ENCODE measurements at regions not wholly inside any gene's neighbourhood (a gene's known extent, or its start where the extent isn't known, plus 50 kb on each side); places are given as distances from the start of the nearest gene placed in this dataset.

DNA sequence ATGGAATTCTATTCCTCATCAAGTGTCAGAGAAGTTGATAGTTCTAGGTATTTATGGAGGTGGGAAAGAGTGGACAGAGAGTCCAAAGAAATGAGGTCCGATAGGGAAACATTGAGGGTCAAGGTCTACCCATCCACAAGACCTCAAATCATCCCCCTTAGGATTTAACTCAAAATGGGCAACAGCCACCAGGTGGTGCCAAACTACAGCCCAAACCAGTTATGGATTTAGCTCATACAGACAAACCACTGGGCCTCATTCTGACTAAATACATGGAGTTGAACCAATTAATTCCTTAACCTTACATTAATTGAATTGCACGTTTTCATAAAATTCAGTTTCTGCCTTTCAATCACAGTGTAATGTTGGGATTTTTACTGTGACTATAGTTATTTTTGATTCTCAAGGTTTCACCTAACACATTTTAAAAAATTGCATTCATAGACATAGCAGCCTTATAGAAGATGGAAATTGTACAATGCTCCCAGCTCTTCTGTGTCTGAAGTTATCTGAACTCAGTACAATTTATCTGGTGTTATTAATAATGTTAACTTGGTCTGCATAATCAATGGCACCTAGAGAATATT, 98.2 kb upstream of the HNMT start (continued):
- TF ChIP-seq, protein P1, sequence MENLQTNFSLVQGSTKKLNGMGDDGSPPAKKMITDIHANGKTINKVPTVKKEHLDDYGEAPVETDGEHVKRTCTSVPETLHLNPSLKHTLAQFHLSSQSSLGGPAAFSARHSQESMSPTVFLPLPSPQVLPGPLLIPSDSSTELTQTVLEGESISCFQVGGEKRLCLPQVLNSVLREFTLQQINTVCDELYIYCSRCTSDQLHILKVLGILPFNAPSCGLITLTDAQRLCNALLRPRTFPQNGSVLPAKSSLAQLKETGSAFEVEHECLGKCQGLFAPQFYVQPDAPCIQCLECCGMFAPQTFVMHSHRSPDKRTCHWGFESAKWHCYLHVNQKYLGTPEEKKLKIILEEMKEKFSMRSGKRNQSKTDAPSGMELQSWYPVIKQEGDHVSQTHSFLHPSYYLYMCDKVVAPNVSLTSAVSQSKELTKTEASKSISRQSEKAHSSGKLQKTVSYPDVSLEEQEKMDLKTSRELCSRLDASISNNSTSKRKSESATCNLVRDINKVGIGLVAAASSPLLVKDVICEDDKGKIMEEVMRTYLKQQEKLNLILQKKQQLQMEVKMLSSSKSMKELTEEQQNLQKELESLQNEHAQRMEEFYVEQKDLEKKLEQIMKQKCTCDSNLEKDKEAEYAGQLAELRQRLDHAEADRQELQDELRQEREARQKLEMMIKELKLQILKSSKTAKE (IDR thresholded peaks at IDR 0.05; ENCODE audit: low read depth, poor library complexity, severe bottlenecking), result no peak
- TF ChIP-seq, protein P2, sequence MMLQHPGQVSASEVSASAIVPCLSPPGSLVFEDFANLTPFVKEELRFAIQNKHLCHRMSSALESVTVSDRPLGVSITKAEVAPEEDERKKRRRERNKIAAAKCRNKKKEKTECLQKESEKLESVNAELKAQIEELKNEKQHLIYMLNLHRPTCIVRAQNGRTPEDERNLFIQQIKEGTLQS (IDR thresholded peaks at IDR 0.05; ENCODE audit: borderline replicate concordance, extremely low read depth, low read depth, low read length), result no peak

DNA sequence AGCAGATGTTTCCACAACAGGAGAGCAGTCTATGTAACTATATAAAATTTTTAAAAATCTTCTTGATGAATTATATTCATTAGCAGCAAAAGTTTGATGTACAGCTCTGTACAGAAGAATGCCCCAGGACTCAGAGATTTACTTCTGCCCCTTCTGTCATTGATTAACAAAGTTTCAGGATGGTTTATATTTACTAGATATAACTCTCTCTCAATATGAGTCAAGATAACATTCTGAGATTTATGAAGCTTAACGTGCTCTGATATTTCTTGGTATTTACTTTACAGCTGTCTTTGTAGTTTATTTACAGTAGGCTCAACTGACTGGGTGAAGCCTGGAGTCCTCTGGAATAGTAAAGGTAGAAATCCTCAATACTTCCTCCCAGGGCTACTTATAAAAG, 93.6 kb upstream of the HNMT start:
- Histone ChIP-seq H3K36me3 (ENCODE audit: control insufficient read depth in 2 of 2, insufficient read depth in 2 of 2, low read length in 1 of 2) (no peaks in the 10 kb centered on the region), H3K27ac (ENCODE audit: control insufficient read depth, insufficient read depth) (no peak overlapping the region), H3K9ac (ENCODE audit: control insufficient read depth, insufficient read depth, low read length) (no peak overlapping the region), H3K4me1 (ENCODE audit: control insufficient read depth, insufficient read depth, low read length) (no peaks in the 10 kb centered on the region), H3K4me3 (no peak overlapping the region), H4K20me1 (ENCODE audit: control insufficient read depth, insufficient read depth) (no peaks in the 10 kb centered on the region), H3K79me2 (ENCODE audit: control insufficient read depth, insufficient read depth, low read length) (no peaks in the 10 kb centered on the region), H3K9me3 (replicated peaks; ENCODE audit: control insufficient read depth, insufficient read depth, low read length) (no peaks in the 10 kb centered on the region), H3K4me2 (ENCODE audit: control insufficient read depth, insufficient read depth) (no peak overlapping the region), H2AFZ (ENCODE audit: control insufficient read depth, low read depth, low read length) (no peak overlapping the region), H3K27me3 (replicated peaks in 1 of 2; ENCODE audit: control insufficient read depth in 2 of 2, insufficient read depth in 2 of 2, low read length in 1 of 2) (no peaks in the 10 kb centered on the region)
- no peak for DNase-seq (ENCODE audit: low read depth, low spot score)
- TF ChIP-seq CBX5 (IDR thresholded peaks at IDR 0.05; ENCODE audit: low read depth) (no peak), HDAC2 (IDR thresholded peaks at IDR 0.05) (no peak), SRF (IDR thresholded peaks at IDR 0.05; ENCODE audit: low read depth in 2 of 2, low read length in 2 of 2) (no peak), NFYB (IDR thresholded peaks at IDR 0.05; ENCODE audit: insufficient read depth, low read depth, low read length) (no peak), SUZ12 (IDR thresholded peaks at IDR 0.05; ENCODE audit: unreplicated experiment) (no peak), RAD51 (IDR thresholded peaks at IDR 0.05) (no peak), MTA3 (IDR thresholded peaks at IDR 0.05; ENCODE audit: borderline replicate concordance, low read length) (no peak), FOXK2 (IDR thresholded peaks at IDR 0.05) (no peak), ZNF274 (IDR thresholded peaks at IDR 0.05; ENCODE audit: insufficient read depth, insufficient read length) (no peak)
- TF ChIP-seq, protein P3, sequence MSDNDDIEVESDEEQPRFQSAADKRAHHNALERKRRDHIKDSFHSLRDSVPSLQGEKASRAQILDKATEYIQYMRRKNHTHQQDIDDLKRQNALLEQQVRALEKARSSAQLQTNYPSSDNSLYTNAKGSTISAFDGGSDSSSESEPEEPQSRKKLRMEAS (IDR thresholded peaks at IDR 0.05; ENCODE audit: low read depth, low read length), result no peak
- in situ Hi-C loops (cut with MboI) (no loop called here), intact Hi-C loops (cut with micrococcal nuclease; ENCODE audit: unreplicated experiment) (no loop called here)
- SMC1A ChIA-PET (ENCODE audit: uncharacterized antibody, unreplicated experiment), result no interaction called here
- CTCF ChIA-PET, result interaction anchor here (0.9 to 1.9 kb wide), 2 partner anchors 845 to 956 kb away, joined by 3 to 6 read pairs; no protein-coding TSS in a partner anchor
- POLR2A ChIA-PET, result no interaction called here
- RAD21 ChIA-PET (ENCODE audit: unreplicated experiment), result interaction anchor here (1.6 kb wide), 1 partner anchor 916 kb away, joined by 3 read pairs; no protein-coding TSS in a partner anchor
- WGBS (ENCODE audit: insufficient coverage, insufficient replicate concordance, low lambda C conversion rate, missing lambda C conversion rate), result 0% methylated on average over 1 of the region's 1 CpG
- no TSS peak for BruUV-seq (replicated peaks)
- no peak for FAIRE-seq
- peak; percentile 57 for ATAC-seq
